Mesenchymal stem cell (in vitro differentiated cells and primary cell): ENCODE measurements at regions not wholly inside any gene's neighbourhood (a gene's known extent, or its start where the extent isn't known, plus 50 kb on each side); places are given as distances from the start of the nearest gene placed in this dataset.

Experiments used
- DNase-seq: peaks from one replicate; pipeline ENCODE4 v3.0.0-alpha.2; 2013
- H2AFZ ChIP-seq: one replicate; pipeline ENCODE4 v1.6.1; 2013; ENCODE audit warnings: low read depth, mild to moderate bottlenecking, control low read depth, inconsistent platforms, low read length, moderate library complexity
- H2AK5ac ChIP-seq: 2 replicates; pipeline ENCODE4 v1.6.1; 2013; ENCODE audit warnings: low read length, moderate library complexity, mild to moderate bottlenecking, inconsistent platforms; ENCODE audit not compliant: severe bottlenecking
- H2BK120ac ChIP-seq: one replicate; pipeline ENCODE4 v1.6.1; 2013; ENCODE audit warnings: low read depth, mild to moderate bottlenecking, inconsistent platforms, low read length, moderate library complexity
- H2BK12ac ChIP-seq, 2 experiments: one replicate each; pipeline ENCODE4 v1.6.1; 2013; ENCODE audit warnings: inconsistent platforms in 2 of 2, low read length in 2 of 2, mild to moderate bottlenecking in 2 of 2, moderate library complexity in 2 of 2, control low read depth in 1 of 2
- H2BK15ac ChIP-seq: one replicate; pipeline ENCODE4 v1.6.1; 2013; ENCODE audit warnings: mild to moderate bottlenecking, low read depth, inconsistent platforms; ENCODE audit not compliant: poor library complexity, severe bottlenecking
- H2BK5ac ChIP-seq: 2 replicates; pipeline ENCODE4 v1.6.1; 2013; ENCODE audit warnings: low read depth, mild to moderate bottlenecking, low read length, control low read depth, inconsistent platforms; ENCODE audit not compliant: poor library complexity, severe bottlenecking
- H3K14ac ChIP-seq, 2 experiments: one replicate each; pipeline ENCODE4 v1.6.1; 2013; ENCODE audit warnings: inconsistent platforms in 2 of 2, low read length in 2 of 2, control low read depth in 1 of 2, mild to moderate bottlenecking in 1 of 2, moderate library complexity in 1 of 2
- H3K18ac ChIP-seq, 2 experiments: one replicate each; pipeline ENCODE4 v1.6.1; 2013; ENCODE audit warnings: inconsistent platforms in 2 of 2, low read length in 2 of 2, control low read depth in 1 of 2, low read depth in 1 of 2, mild to moderate bottlenecking in 1 of 2
- H3K23ac ChIP-seq, 2 experiments: one replicate each; pipeline ENCODE4 v1.6.1; 2013; ENCODE audit warnings: inconsistent platforms in 2 of 2, low read length in 2 of 2, mild to moderate bottlenecking in 2 of 2, moderate library complexity in 2 of 2, control low read depth in 1 of 2
- H3K27ac ChIP-seq: 2 replicates; pipeline ENCODE4 v1.5.1; 2013; ENCODE audit warnings: mild to moderate bottlenecking, moderate library complexity, low read length, control low read depth, inconsistent platforms; ENCODE audit not compliant: poor library complexity, severe bottlenecking
- H3K27me3 ChIP-seq, 2 experiments: 2 replicates each; pipeline versions ENCODE4 v1.6.1 to v1.7.0; 2013; ENCODE audit warnings: low read length in 2 of 2, mild to moderate bottlenecking in 2 of 2, moderate library complexity in 2 of 2, control low read depth in 1 of 2, inconsistent platforms in 1 of 2; ENCODE audit not compliant: control insufficient read depth in 1 of 2, insufficient read depth in 1 of 2
- H3K36me3 ChIP-seq, 2 experiments: 2 replicates each; pipeline versions ENCODE4 v1.6.1 to v1.7.0; 2013; ENCODE audit warnings: low read length in 2 of 2, control low read depth in 1 of 2, inconsistent platforms in 1 of 2, low read depth in 1 of 2, mild to moderate bottlenecking in 1 of 2; ENCODE audit not compliant: insufficient read depth in 2 of 2, control insufficient read depth in 1 of 2
- H3K4ac ChIP-seq, 2 experiments: one replicate each; pipeline ENCODE4 v1.6.1; 2013; ENCODE audit warnings: inconsistent platforms in 2 of 2, low read length in 2 of 2, mild to moderate bottlenecking in 2 of 2, moderate library complexity in 2 of 2, control low read depth in 1 of 2, low read depth in 1 of 2
- H3K4me1 ChIP-seq: 2 replicates; pipeline ENCODE4 v1.6.1; 2013; ENCODE audit warnings: low read depth, low read length, control low read depth; ENCODE audit not compliant: control insufficient read depth, insufficient read depth
- H3K4me2 ChIP-seq: 2 replicates; pipeline ENCODE4 v1.6.1; 2013; ENCODE audit warnings: low read length, mild to moderate bottlenecking, inconsistent platforms; ENCODE audit not compliant: poor library complexity, severe bottlenecking
- H3K4me3 ChIP-seq, 2 experiments: 2 replicates each; pipeline versions ENCODE4 v1.5.1 to v1.7.0; 2013; ENCODE audit warnings: low read length in 2 of 2, mild to moderate bottlenecking in 2 of 2, control low read depth in 1 of 2, low read depth in 1 of 2; ENCODE audit not compliant: insufficient read depth in 1 of 2
- H3K79me1 ChIP-seq: replicated peaks from 2 replicates; pipeline ENCODE4 v1.6.1; 2013; ENCODE audit warnings: mild to moderate bottlenecking, control low read depth, low read length, inconsistent platforms; ENCODE audit not compliant: poor library complexity, severe bottlenecking
- H3K9ac ChIP-seq: 2 replicates; pipeline ENCODE4 v1.7.0; 2013; ENCODE audit warnings: mild to moderate bottlenecking, low read length, moderate library complexity
- H3K9me3 ChIP-seq: 2 replicates; pipeline ENCODE4 v1.7.0; 2013; ENCODE audit warnings: mild to moderate bottlenecking, low read length; ENCODE audit not compliant: control insufficient read depth
- H4K8ac ChIP-seq: one replicate; pipeline ENCODE4 v1.6.1; 2013; ENCODE audit warnings: inconsistent platforms, mild to moderate bottlenecking, low read length, moderate library complexity
- H4K91ac ChIP-seq: one replicate; pipeline ENCODE4 v1.6.1; 2013; ENCODE audit warnings: mild to moderate bottlenecking, low read length, inconsistent platforms
- WGBS: methylation state at CpG from one replicate; pipeline ENCODE4 v1.1.7; 2013; ENCODE audit warnings: mixed read lengths; 5-methylcytosine and 5-hydroxymethylcytosine counted together

DNA sequence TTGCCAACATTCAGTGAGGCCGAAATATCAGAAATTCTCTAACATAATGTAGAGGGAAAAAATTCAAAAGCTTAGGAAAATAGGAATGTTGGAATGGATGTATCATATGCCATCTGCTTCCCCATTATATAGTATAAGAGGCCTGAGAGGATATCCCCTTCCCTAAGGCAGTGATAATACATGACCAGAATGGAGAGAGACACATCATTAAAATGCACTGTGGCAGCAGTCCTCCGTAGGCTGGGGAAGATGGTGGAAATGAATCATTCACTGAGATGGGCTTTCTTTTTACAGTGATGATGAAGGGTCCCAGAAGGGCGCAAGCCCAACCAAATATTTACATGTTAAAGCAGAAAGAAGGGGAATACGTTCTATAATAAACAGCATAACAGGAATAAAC lies 799.1 kb upstream of the SPRY2 start:
- WGBS = 100% methylated on average over 1 of the region's 4 CpGs
- no peak overlapping the region for H3K4me2 ChIP-seq
- no peak overlapping the region for H4K8ac ChIP-seq
- no peak overlapping the region for H3K18ac ChIP-seq
- no peak for DNase-seq
- no peaks in the 10 kb centered on the region for H3K27me3 ChIP-seq
- no peak overlapping the region for H3K4ac ChIP-seq
- H2BK12ac ChIP-seq = no peak overlapping the region
- no peaks in the 10 kb centered on the region for H3K9me3 ChIP-seq
- no peak overlapping the region for H2BK120ac ChIP-seq
- no peaks in the 10 kb centered on the region for H3K4me1 ChIP-seq
- no peak overlapping the region for H3K27ac ChIP-seq
- no peak overlapping the region for H3K9ac ChIP-seq
- no peak overlapping the region for H3K4me3 ChIP-seq
- H2AFZ ChIP-seq = no peak overlapping the region
- H3K23ac ChIP-seq = no peak overlapping the region
- no peak overlapping the region for H2AK5ac ChIP-seq
- H3K79me1 ChIP-seq = no peaks in the 10 kb centered on the region
- H4K91ac ChIP-seq = no peak overlapping the region
- no peaks in the 10 kb centered on the region for H3K36me3 ChIP-seq
- no peak overlapping the region for H2BK5ac ChIP-seq
- no peak overlapping the region for H2BK15ac ChIP-seq
- H3K14ac ChIP-seq = no peak overlapping the region

DNA sequence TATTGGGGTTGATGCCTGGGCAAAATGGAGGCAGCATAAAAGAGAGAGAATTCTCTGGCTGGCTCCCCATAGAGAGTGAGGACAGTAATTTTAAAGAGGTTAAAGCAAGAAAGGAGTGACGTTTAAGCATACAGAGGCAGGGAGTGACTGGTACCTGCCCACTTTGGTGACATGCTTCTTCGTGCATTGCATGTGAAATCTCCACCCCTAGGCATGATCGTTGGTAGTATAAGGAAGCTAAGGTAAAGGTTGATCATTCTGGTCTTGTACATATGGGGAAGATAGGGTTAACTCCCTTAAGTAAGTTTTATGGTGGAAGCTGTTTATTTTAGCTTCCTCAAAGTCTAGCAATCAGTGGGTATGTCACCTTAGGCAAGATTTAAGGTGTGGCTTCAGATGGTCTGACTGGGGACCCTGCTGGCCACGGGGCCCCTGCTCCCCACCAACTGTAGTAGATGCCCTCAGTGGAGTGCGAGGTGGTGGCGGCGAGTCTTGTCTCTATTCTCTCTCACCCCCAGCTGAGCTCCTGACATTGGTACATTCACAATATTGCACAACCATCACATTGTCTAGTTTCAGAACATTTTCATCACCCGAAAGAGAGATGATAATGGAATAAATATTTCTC lies 797.5 kb upstream of the SPRY2 start:
- Histone ChIP-seq H3K27ac (no peak overlapping the region), H3K4me1 (no peaks in the 10 kb centered on the region), H4K91ac (no peak overlapping the region), H2BK120ac (no peak overlapping the region), H3K4ac (no peak overlapping the region), H3K14ac (no peak overlapping the region), H2AFZ (no peak overlapping the region), H2BK5ac (no peak overlapping the region), H3K4me2 (no peak overlapping the region), H3K23ac (no peak overlapping the region), H2BK12ac (no peak overlapping the region), H3K4me3 (no peak overlapping the region), H3K36me3 (no peaks in the 10 kb centered on the region), H4K8ac (peak overlapping the region; percentile 47), H3K18ac (no peak overlapping the region), H2BK15ac (no peak overlapping the region), H3K9ac (no peak overlapping the region), H3K79me1 (no peaks in the 10 kb centered on the region), H2AK5ac (no peak overlapping the region), H3K27me3 (no peaks in the 10 kb centered on the region), H3K9me3 (no peaks in the 10 kb centered on the region)
- 89% methylated on average over 5 of the region's 8 CpGs for WGBS
- DNase-seq = no peak

GRCh38 chr13:81133066-81133465 lies 792.1 kb upstream of the SPRY2 start:
- 17% methylated on average over 1 of the region's 1 CpG for WGBS
- Histone ChIP-seq H3K27me3 (no peaks in the 10 kb centered on the region), H2AFZ (no peak overlapping the region), H3K9ac (no peak overlapping the region), H4K91ac (no peak overlapping the region), H2AK5ac (no peak overlapping the region), H3K36me3 (no peaks in the 10 kb centered on the region), H3K18ac (no peak overlapping the region), H3K4me3 (no peak overlapping the region), H3K9me3 (no peaks in the 10 kb centered on the region), H2BK12ac (no peak overlapping the region), H3K23ac (no peak overlapping the region), H2BK5ac (no peak overlapping the region), H3K79me1 (no peaks in the 10 kb centered on the region), H3K4me1 (no peaks in the 10 kb centered on the region), H2BK120ac (no peak overlapping the region), H2BK15ac (no peak overlapping the region), H3K4ac (no peak overlapping the region), H3K27ac (no peak overlapping the region), H3K4me2 (no peak overlapping the region), H3K14ac (no peak overlapping the region), H4K8ac (no peak overlapping the region)
- peak; percentile 56 for DNase-seq

DNA sequence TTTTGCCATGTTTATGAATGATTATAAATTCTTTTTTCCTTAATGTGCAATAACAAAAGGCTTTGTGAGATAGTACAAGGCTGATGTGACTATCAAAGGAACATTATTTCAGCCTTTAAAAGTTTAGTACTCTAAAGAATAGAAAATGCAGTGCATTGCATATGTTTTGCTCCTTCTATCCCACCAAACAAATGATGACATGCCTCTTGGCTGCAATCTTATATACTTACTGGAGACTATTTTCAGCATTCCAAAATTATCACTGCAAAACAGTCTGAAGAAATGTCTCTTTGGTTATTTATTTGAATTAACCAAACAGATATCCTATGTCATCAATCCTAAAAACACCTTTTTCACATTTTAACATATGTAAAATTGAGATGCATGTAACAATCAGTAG lies 776.5 kb upstream of the SPRY2 start:
- no peak overlapping the region for H3K18ac ChIP-seq
- no peak overlapping the region for H2AFZ ChIP-seq
- H3K23ac ChIP-seq = no peak overlapping the region
- no peak overlapping the region for H2BK15ac ChIP-seq
- no peak overlapping the region for H3K9ac ChIP-seq
- H3K4ac ChIP-seq = no peak overlapping the region
- H3K27ac ChIP-seq = no peak overlapping the region
- no peak overlapping the region for H4K91ac ChIP-seq
- no peak overlapping the region for H2AK5ac ChIP-seq
- H2BK120ac ChIP-seq = no peak overlapping the region
- no peaks in the 10 kb centered on the region for H3K4me1 ChIP-seq
- no peaks in the 10 kb centered on the region for H3K9me3 ChIP-seq
- no peak overlapping the region for H3K14ac ChIP-seq
- H3K4me3 ChIP-seq = no peak overlapping the region
- H4K8ac ChIP-seq = no peak overlapping the region
- H3K79me1 ChIP-seq = no peaks in the 10 kb centered on the region
- DNase-seq = no peak
- no peak overlapping the region for H3K4me2 ChIP-seq
- H2BK12ac ChIP-seq = no peak overlapping the region
- H3K36me3 ChIP-seq = no peaks in the 10 kb centered on the region
- H3K27me3 ChIP-seq = no peaks in the 10 kb centered on the region
- no peak overlapping the region for H2BK5ac ChIP-seq
